H1 (cell line): ENCODE measurements at regions not wholly inside any gene's neighbourhood (a gene's known extent, or its start where the extent isn't known, plus 50 kb on each side); places are given as distances from the start of the nearest gene placed in this dataset.

Source experiments
- CTCF ChIA-PET: fragments of 300-600 bp; sonication (Branson Sonifier 250); formaldehyde crosslinking; loops from one replicate; lab custom pipeline; 2021; ENCODE audit not compliant: partially characterized antibody; lab: Charles Lee
- POLR2A ChIA-PET: fragments of 300-600 bp; sonication (Branson Sonifier 250); formaldehyde crosslinking; loops from one replicate; lab custom pipeline; 2021; ENCODE audit warnings: inconsistent platforms; ENCODE audit not compliant: partially characterized antibody; lab: Charles Lee
- DNase-seq, 2 experiments: peaks; one replicate each; pipeline versions ENCODE4 v3.0.0 to v3.0.0-alpha.2; 2010 to 2022; ENCODE audit warnings: low spot score in 2 of 2, low read depth in 1 of 2, mixed read lengths in 1 of 2
- FAIRE-seq: peaks from 2 replicates; lab custom pipeline; 2011; peaks lifted over from hg19 to GRCh38; lab: Jason Lieb, UNC
- H2AFZ ChIP-seq: 2 replicates; pipeline ENCODE4 v1.8.1; 2012; ENCODE audit warnings: low read length, inconsistent platforms
- H2AK5ac ChIP-seq: 2 replicates; pipeline ENCODE4 v1.6.1; 2013; ENCODE audit warnings: low read depth, low read length
- H2BK120ac ChIP-seq: replicated peaks from 2 replicates; pipeline ENCODE3; 2013; ENCODE audit warnings: low read depth, low read length, inconsistent platforms
- H2BK12ac ChIP-seq: 2 replicates; pipeline ENCODE4 v1.6.1; 2013; ENCODE audit warnings: low read depth, low read length
- H2BK15ac ChIP-seq: 2 replicates; pipeline ENCODE4 v1.6.1; 2013; ENCODE audit warnings: low read length
- H2BK20ac ChIP-seq: 2 replicates; pipeline ENCODE4 v1.6.1; 2013; ENCODE audit warnings: low read length
- H2BK5ac ChIP-seq: 2 replicates; pipeline ENCODE4 v1.6.1; 2013; ENCODE audit warnings: low read depth, low read length
- H3K14ac ChIP-seq: 2 replicates; pipeline ENCODE4 v1.6.1; 2013; ENCODE audit warnings: inconsistent platforms; ENCODE audit not compliant: insufficient read length
- H3K18ac ChIP-seq: 2 replicates; pipeline ENCODE4 v1.6.1; 2013; ENCODE audit warnings: low read length; ENCODE audit errors: extremely low read depth
- H3K23ac ChIP-seq: 2 replicates; pipeline ENCODE4 v1.6.1; 2013; ENCODE audit warnings: inconsistent platforms; ENCODE audit not compliant: insufficient read length
- H3K23me2 ChIP-seq: 2 replicates; pipeline ENCODE4 v1.6.1; 2013; ENCODE audit warnings: low read depth, low read length
- H3K27ac ChIP-seq: 2 replicates; pipeline ENCODE4 v1.6.1; 2011; ENCODE audit warnings: low read depth, low read length, inconsistent platforms
- H3K27me3 ChIP-seq, 4 experiments: replicated peaks in 1 of 4; 1 replicate in 1 of 4; 2 replicates in 3 of 4; pipeline versions ENCODE4 v1.6.1 to v1.8.1; 2011 to 2013; ENCODE audit warnings: low read length in 3 of 4, mild to moderate bottlenecking in 3 of 4, inconsistent platforms in 2 of 4, mixed read lengths in 2 of 4, moderate library complexity in 1 of 4; ENCODE audit not compliant: control insufficient read depth in 3 of 4, insufficient read depth in 3 of 4; ENCODE audit errors: extremely low read depth in 1 of 4
- H3K36me3 ChIP-seq, 4 experiments: 2 replicates each; pipeline versions ENCODE4 v1.6.1 to v1.8.1; 2011 to 2013; ENCODE audit warnings: mild to moderate bottlenecking in 4 of 4, low read length in 3 of 4, moderate library complexity in 2 of 4, control low read depth in 1 of 4, inconsistent platforms in 1 of 4; ENCODE audit not compliant: insufficient read depth in 4 of 4, control insufficient read depth in 2 of 4
- H3K4ac ChIP-seq: replicated peaks from 2 replicates; pipeline ENCODE3; 2013; ENCODE audit warnings: low read length, low read depth, mixed read lengths, inconsistent platforms; ENCODE audit not compliant: insufficient read length
- H3K4me1 ChIP-seq, 4 experiments: replicated peaks in 1 of 4; 1 replicate in 1 of 4; 2 replicates in 3 of 4; pipeline versions ENCODE4 v1.6.1 to v1.8.1; 2011 to 2013; ENCODE audit warnings: low read length in 3 of 4, inconsistent platforms in 2 of 4, mixed read lengths in 1 of 4; ENCODE audit not compliant: insufficient read depth in 4 of 4, control insufficient read depth in 3 of 4
- H3K4me2 ChIP-seq, 2 experiments: 2 replicates each; pipeline versions ENCODE4 v1.6.1 to v1.8.1; 2011 to 2013; ENCODE audit warnings: low read depth in 2 of 2, low read length in 2 of 2, control low read depth in 1 of 2, inconsistent platforms in 1 of 2, mild to moderate bottlenecking in 1 of 2; ENCODE audit not compliant: insufficient read depth in 1 of 2
- H3K4me3 ChIP-seq, 4 experiments: fragments of 200-600, 300-600 bp in 1 of 4; sonication (generic), shearing (Covaris generic), sonication (Bioruptor Twin) in 1 of 4; 2 replicates each; pipeline versions ENCODE4 v1.5.1 to v1.8.1; 2011 to 2016; ENCODE audit warnings: low read length in 4 of 4, low read depth in 3 of 4, control low read depth in 2 of 4, inconsistent platforms in 2 of 4, mild to moderate bottlenecking in 2 of 4, mixed read lengths in 1 of 4, moderate library complexity in 1 of 4; ENCODE audit not compliant: insufficient read depth in 2 of 4; ENCODE audit errors: extremely low read depth in 1 of 4
- H3K56ac ChIP-seq: replicated peaks from 2 replicates; pipeline ENCODE3; 2013; ENCODE audit warnings: low read depth, mild to moderate bottlenecking, mixed read lengths, low read length, inconsistent platforms; ENCODE audit not compliant: insufficient read length
- H3K79me1 ChIP-seq: 2 replicates; pipeline ENCODE4 v1.6.1; 2013; ENCODE audit warnings: low read depth, low read length, control low read depth
- H3K79me2 ChIP-seq, 2 experiments: 2 replicates each; pipeline versions ENCODE4 v1.6.1 to v1.8.1; 2012 to 2013; ENCODE audit warnings: low read length in 2 of 2, mild to moderate bottlenecking in 2 of 2, inconsistent platforms in 1 of 2; ENCODE audit not compliant: insufficient read depth in 2 of 2, control insufficient read depth in 1 of 2
- H3K9ac ChIP-seq, 4 experiments: replicated peaks in 1 of 4; 1 replicate in 1 of 4; 2 replicates in 3 of 4; pipeline versions ENCODE4 v1.6.1 to v1.8.1; 2011 to 2013; ENCODE audit warnings: low read depth in 3 of 4, low read length in 3 of 4, control low read depth in 2 of 4, mild to moderate bottlenecking in 2 of 4, moderate library complexity in 2 of 4, inconsistent platforms in 1 of 4; ENCODE audit errors: extremely low read depth in 1 of 4
- H3K9me3 ChIP-seq, 2 experiments: 2 replicates each; pipeline versions ENCODE4 v1.6.1 to v1.8.1; 2012 to 2013; ENCODE audit warnings: mild to moderate bottlenecking in 2 of 2, moderate library complexity in 2 of 2, control low read depth in 1 of 2, inconsistent platforms in 1 of 2, low read depth in 1 of 2, low read length in 1 of 2, mixed read lengths in 1 of 2; ENCODE audit not compliant: insufficient read depth in 2 of 2
- H4K20me1 ChIP-seq, 2 experiments: replicated peaks in 1 of 2; 2 replicates each; pipeline versions ENCODE3 to v1.8.1; 2011 to 2013; ENCODE audit warnings: inconsistent platforms in 2 of 2, low read length in 2 of 2, mild to moderate bottlenecking in 1 of 2; ENCODE audit not compliant: insufficient read depth in 2 of 2, control insufficient read depth in 1 of 2
- H4K5ac ChIP-seq: 2 replicates; pipeline ENCODE4 v1.6.1; 2013; ENCODE audit warnings: low read length, low read depth, mixed read lengths, inconsistent platforms; ENCODE audit not compliant: insufficient read length
- H4K8ac ChIP-seq: 2 replicates; pipeline ENCODE4 v1.8.0; 2013; ENCODE audit warnings: mild to moderate bottlenecking, moderate library complexity, low read length, inconsistent platforms; ENCODE audit not compliant: insufficient read depth; ENCODE audit errors: extremely low read depth
- H4K91ac ChIP-seq: replicated peaks from 2 replicates; pipeline ENCODE3; 2013; ENCODE audit warnings: low read length, mixed read lengths, inconsistent platforms; ENCODE audit not compliant: insufficient read length
- CHD1 ChIP-seq: IDR thresholded peaks from 2 replicates; pipeline ENCODE4 v1.6.1; 2012; ENCODE audit warnings: low read depth, low read length, improper control_type of control experiment
- CREB1 ChIP-seq: IDR thresholded peaks from 2 replicates; pipeline ENCODE4 v1.6.1; 2012; ENCODE audit warnings: inconsistent platforms
- EP300 ChIP-seq, 2 experiments: IDR thresholded peaks; 1 replicate in 1 of 2; 2 replicates in 1 of 2; pipeline ENCODE4 v1.6.1; 2011 to 2012; ENCODE audit warnings: low read depth in 2 of 2, low read length in 2 of 2, mild to moderate bottlenecking in 2 of 2, borderline replicate concordance in 1 of 2, inconsistent platforms in 1 of 2, moderate library complexity in 1 of 2
- EZH2 ChIP-seq: fragments of 200-600 bp; sonication (generic); IDR thresholded peaks from 2 replicates; pipeline ENCODE4 v1.7.1; 2012; ENCODE audit warnings: low read depth, mild to moderate bottlenecking, moderate library complexity, low read length, inconsistent platforms; ENCODE audit not compliant: severe bottlenecking
- GABPA ChIP-seq: IDR thresholded peaks from 2 replicates; pipeline ENCODE4 v1.6.1; 2011; ENCODE audit warnings: mild to moderate bottlenecking, low read length, moderate library complexity, borderline replicate concordance; ENCODE audit not compliant: insufficient read depth
- RAD21 ChIP-seq, 2 experiments: IDR thresholded peaks in 1 of 2; conservative IDR thresholded peaks in 1 of 2; 2 replicates each; pipeline ENCODE4 v1.6.1; 2011; ENCODE audit warnings: low read depth in 2 of 2, low read length in 2 of 2, improper control_type of control experiment in 1 of 2, inconsistent platforms in 1 of 2, mild to moderate bottlenecking in 1 of 2, moderate library complexity in 1 of 2
- SIX5 ChIP-seq: IDR thresholded peaks from 2 replicates; pipeline ENCODE4 v1.6.1; 2011; ENCODE audit warnings: mild to moderate bottlenecking, low read depth, low read length
- TAF7 ChIP-seq: optimal IDR thresholded peaks from 2 replicates; pipeline ENCODE3; 2011; ENCODE audit warnings: low read depth, mild to moderate bottlenecking, inconsistent platforms, low read length, moderate library complexity, borderline replicate concordance
- TEAD4 ChIP-seq: IDR thresholded peaks from 2 replicates; pipeline ENCODE4 v1.6.1; 2012; ENCODE audit warnings: low read depth, low read length, inconsistent platforms, mixed read lengths
- WGBS, 2 experiments: shearing (Covaris generic) in 1 of 2; methylation state at CpG; one replicate each; pipeline versions ENCODE4 v1.1.6 to v1.1.7; 2013 to 2015; ENCODE audit warnings: low lambda C conversion rate in 2 of 2, mixed read lengths in 2 of 2, inconsistent platforms in 1 of 2, low coverage in 1 of 2, missing lambda C conversion rate in 1 of 2; ENCODE audit not compliant: insufficient replicate concordance in 2 of 2, insufficient coverage in 1 of 2, insufficient read length in 1 of 2; ENCODE audit errors: extremely low coverage in 1 of 2, missing lambda C conversion rate in 1 of 2; 5-methylcytosine and 5-hydroxymethylcytosine counted together
- TF ChIP-seq, protein P1 (sequence below): IDR thresholded peaks from 2 replicates; pipeline ENCODE4 v1.6.1; 2012; ENCODE audit warnings: low read length, inconsistent platforms

GRCh38 chr6:14665827-14666724 is 548.5 kb downstream of the CD83 start:
- Histone ChIP-seq H2BK15ac (no peak overlapping the region), H2AFZ (no peak overlapping the region), H3K14ac (no peak overlapping the region)
- TF ChIP-seq CHD1 (no peak), RAD21 (IDR thresholded peaks at IDR 0.05 in 1 of 2, conservative IDR thresholded peaks at IDR 0.05 in 1 of 2; ENCODE audit: low read depth in 2 of 2, low read length in 2 of 2) (no peak), TEAD4 (no peak), CREB1 (no peak), EZH2 (no peak), SIX5 (no peak), GABPA (no peak), TAF7 (no peak), EP300 (IDR thresholded peaks at IDR 0.05; ENCODE audit: borderline replicate concordance in 1 of 2, low read depth in 2 of 2, low read length in 2 of 2) (no peak)
- TF ChIP-seq, protein P1, sequence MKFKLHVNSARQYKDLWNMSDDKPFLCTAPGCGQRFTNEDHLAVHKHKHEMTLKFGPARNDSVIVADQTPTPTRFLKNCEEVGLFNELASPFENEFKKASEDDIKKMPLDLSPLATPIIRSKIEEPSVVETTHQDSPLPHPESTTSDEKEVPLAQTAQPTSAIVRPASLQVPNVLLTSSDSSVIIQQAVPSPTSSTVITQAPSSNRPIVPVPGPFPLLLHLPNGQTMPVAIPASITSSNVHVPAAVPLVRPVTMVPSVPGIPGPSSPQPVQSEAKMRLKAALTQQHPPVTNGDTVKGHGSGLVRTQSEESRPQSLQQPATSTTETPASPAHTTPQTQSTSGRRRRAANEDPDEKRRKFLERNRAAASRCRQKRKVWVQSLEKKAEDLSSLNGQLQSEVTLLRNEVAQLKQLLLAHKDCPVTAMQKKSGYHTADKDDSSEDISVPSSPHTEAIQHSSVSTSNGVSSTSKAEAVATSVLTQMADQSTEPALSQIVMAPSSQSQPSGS, result no peak

More at GRCh38 chr6:14665827-14666724, 548.5 kb downstream of the CD83 start:
- Histone ChIP-seq H3K79me1 (no peaks in the 10 kb centered on the region; the same call in 1 of the 2 replicates), H3K4ac (no peak overlapping the region), H2BK12ac (no peak overlapping the region), H3K23me2 (no peaks in the 10 kb centered on the region), H4K5ac (no peak overlapping the region), H2BK5ac (no peak overlapping the region), H3K4me1 (peaks cover 2 to 9% (median 5%) of the 10 kb centered on the region in 4 experiments; a peak in 5 of 7 replicates), H3K56ac (no peak overlapping the region), H2BK120ac (no peak overlapping the region), H3K27me3 (no peaks in the 10 kb centered on the region; a peak in 1 of 7 replicates), H3K9me3 (no peaks in the 10 kb centered on the region), H3K23ac (no peak overlapping the region), H3K9ac (no peak overlapping the region), H2BK20ac (no peak overlapping the region), H3K79me2 (no peaks in the 10 kb centered on the region), H4K91ac (no peak overlapping the region), H3K4me3 (no peak overlapping the region), H3K27ac (no peak overlapping the region), H4K20me1 (no peaks in the 10 kb centered on the region), H3K18ac (no peak overlapping the region), H3K4me2 (no peak overlapping the region), H2AK5ac (peak overlapping the region; percentile 16; the same call in 1 of the 2 replicates), H3K36me3 (no peaks in the 10 kb centered on the region), H4K8ac (no peak overlapping the region)
- WGBS, 2 experiments, result 90% methylated on average over 11 of the region's 11 CpGs; no CpG with 5 or more reads in 1 of the 2 experiments
- FAIRE-seq, result no peak
- no peak for DNase-seq
- POLR2A ChIA-PET, result no interaction called here
- CTCF ChIA-PET, result interaction anchor here (1.6 kb wide), 1 partner anchor 12 kb away, joined by 4 read pairs; no protein-coding TSS in a partner anchor
